ENCODE measurements at regions not wholly inside any gene's neighbourhood (a gene's known extent, or its start where the extent isn't known, plus 50 kb on each side); places are given as distances from the start of the nearest gene placed in this dataset.

- DNase-seq (ENCODE audit: low read depth in 2 of 2) = no peak
Observed at GRCh38 chr5:32989815-32990214, 278.7 kb downstream of the NPR3 start.

- no peak for DNase-seq (ENCODE audit: low read depth in 2 of 2)
Observed at GRCh38 chr5:32990593-32991420, 279.7 kb downstream of the NPR3 start.

GRCh38 chr5:32991421-32991815 is 280.3 kb downstream of the NPR3 start:
- no peak for DNase-seq (ENCODE audit: low read depth in 2 of 2)

GRCh38 chr5:32996336-32996735 is 285.2 kb downstream of the NPR3 start:
- DNase-seq (ENCODE audit: low read depth in 2 of 2) = no peak

GRCh38 chr5:33008751-33009418 is 297.8 kb downstream of the NPR3 start:
- no peak for DNase-seq (ENCODE audit: low read depth in 2 of 2)

- DNase-seq (ENCODE audit: low read depth in 2 of 2) = no peak
Observed at GRCh38 chr5:33010846-33011245, 299.7 kb downstream of the NPR3 start.

- DNase-seq (ENCODE audit: low read depth in 2 of 2) = no peak
Observed at GRCh38 chr5:33011801-33012200, 300.7 kb downstream of the NPR3 start.

- no peak for DNase-seq (ENCODE audit: low read depth in 2 of 2)
Observed at GRCh38 chr5:33023649-33024048, 312.5 kb downstream of the NPR3 start.

- no peak for DNase-seq (ENCODE audit: low read depth in 2 of 2)
Observed at GRCh38 chr5:33032271-33033070, 321.4 kb downstream of the NPR3 start.

GRCh38 chr5:33033516-33033915 is 322.4 kb downstream of the NPR3 start:
- DNase-seq (ENCODE audit: low read depth in 2 of 2) = no peak

- DNase-seq (ENCODE audit: low read depth in 2 of 2) = no peak
Observed at GRCh38 chr5:33034777-33035176, 323.7 kb downstream of the NPR3 start.

GRCh38 chr5:33035851-33036527 is 324.9 kb downstream of the NPR3 start:
- DNase-seq (ENCODE audit: low read depth in 2 of 2) = no peak

- DNase-seq (ENCODE audit: low read depth in 2 of 2) = no peak
Observed at GRCh38 chr5:33037076-33037475, 326.0 kb downstream of the NPR3 start.

- DNase-seq (ENCODE audit: low read depth in 2 of 2) = no peak
Observed at GRCh38 chr5:33041586-33041985, 330.5 kb downstream of the NPR3 start.

- no peak for DNase-seq (ENCODE audit: low read depth in 2 of 2)
Observed at GRCh38 chr5:33043343-33043997, 332.3 kb downstream of the NPR3 start.

- no peak for DNase-seq (ENCODE audit: low read depth in 2 of 2)
Observed at GRCh38 chr5:33046091-33046490, 335.0 kb downstream of the NPR3 start.

- DNase-seq (ENCODE audit: low read depth in 2 of 2) = no peak
Observed at GRCh38 chr5:33048315-33048714, 337.2 kb downstream of the NPR3 start.

- no peak for DNase-seq (ENCODE audit: low read depth in 2 of 2)
Observed at GRCh38 chr5:33049298-33049697, 338.2 kb downstream of the NPR3 start.

GRCh38 chr5:33049842-33050241 is 338.7 kb downstream of the NPR3 start:
- no peak for DNase-seq (ENCODE audit: low read depth in 2 of 2)

GRCh38 chr5:33059081-33059480 is 348.0 kb downstream of the NPR3 start:
- DNase-seq (ENCODE audit: low read depth in 2 of 2) = no peak

- DNase-seq (ENCODE audit: low read depth in 2 of 2) = no peak
Observed at GRCh38 chr5:33065131-33065530, 354.0 kb downstream of the NPR3 start.

Data from stimulated activated CD4-positive, alpha-beta T cell treated with anti-CD3 and anti-CD28 coated beads, Interleukin-4, amount 100 ng/mL, for 48 hours (primary cell).